Tongue (tissue), 1 donor: ENCODE measurements at regions not wholly inside any gene's neighbourhood (a gene's known extent, or its start where the extent isn't known, plus 50 kb on each side); places are given as distances from the start of the nearest gene placed in this dataset.
A peak's percentile ranks its signal among the peaks of the same experiment; 100 is the strongest.

ENCODE experiments used
- DNase-seq: peaks from one replicate; pipeline ENCODE4 v3.0.0-alpha.2; 2015

DNA sequence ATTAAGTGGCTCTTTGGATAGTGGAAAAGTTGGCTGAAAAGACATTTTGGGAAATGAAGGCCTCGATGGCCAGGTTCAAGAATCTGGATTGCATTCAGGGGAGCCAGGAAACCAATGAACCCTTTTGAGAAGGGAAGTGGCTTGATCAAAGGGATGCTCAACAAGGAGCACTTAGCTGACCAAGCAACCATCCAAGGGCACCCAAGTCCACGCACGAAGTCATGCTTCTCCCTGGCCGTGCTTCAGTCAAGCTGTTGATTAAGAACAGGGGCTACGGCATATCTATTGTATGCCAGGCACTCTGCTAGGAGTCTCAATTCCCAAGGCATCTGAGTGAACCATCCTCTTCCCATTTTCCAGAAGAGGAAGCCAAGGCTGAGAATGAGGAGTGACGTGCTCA, 185.8 kb upstream of the GLI2 start:
- DNase-seq = no peak

DNA sequence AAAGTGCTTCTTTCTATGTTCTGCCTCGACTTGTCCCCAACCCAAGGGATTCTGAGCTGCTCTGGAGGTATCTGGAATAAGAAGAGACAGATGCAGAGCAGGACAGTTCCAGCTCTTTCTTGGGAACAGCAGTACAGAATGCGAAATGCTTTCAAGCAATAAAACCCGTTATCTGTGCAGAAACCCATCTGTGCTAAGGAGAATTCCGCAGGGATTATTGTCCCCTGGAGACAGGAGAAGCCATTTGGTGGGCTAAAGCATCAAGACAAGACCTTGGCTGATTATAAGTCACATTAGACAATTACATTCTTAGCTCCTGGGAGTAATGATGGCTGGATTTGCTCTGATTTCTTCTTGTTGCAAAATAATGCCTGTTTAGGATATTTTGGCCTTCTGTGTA, 185.4 kb upstream of the GLI2 start:
- no peak for DNase-seq

DNA sequence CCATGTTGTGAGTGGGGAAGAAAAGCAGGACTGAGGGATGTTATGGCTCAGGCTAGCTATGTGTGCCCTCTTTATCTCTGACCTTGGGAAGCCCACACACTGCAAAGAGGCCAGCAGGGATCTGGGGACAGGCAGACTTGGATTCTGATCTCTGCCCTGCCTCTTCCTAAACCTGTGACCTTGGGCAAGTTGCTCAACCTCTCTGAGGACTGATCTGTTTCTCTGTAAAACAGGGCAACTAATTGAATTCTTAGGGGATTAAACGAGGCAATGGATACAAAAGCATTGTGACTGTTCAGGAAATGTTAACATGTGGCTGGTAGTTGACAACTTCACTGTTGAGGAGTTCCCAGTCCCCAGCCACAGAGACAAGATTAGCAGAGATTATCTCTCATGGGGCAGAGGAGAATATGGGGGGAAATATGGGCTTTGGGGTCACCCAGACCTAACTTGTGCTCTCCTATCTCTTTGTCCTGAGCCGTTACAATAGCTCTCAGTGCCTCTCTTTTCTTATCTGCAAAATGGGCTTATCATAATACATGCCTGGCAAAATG, 184.7 kb upstream of the GLI2 start:
- DNase-seq = no peak

DNA sequence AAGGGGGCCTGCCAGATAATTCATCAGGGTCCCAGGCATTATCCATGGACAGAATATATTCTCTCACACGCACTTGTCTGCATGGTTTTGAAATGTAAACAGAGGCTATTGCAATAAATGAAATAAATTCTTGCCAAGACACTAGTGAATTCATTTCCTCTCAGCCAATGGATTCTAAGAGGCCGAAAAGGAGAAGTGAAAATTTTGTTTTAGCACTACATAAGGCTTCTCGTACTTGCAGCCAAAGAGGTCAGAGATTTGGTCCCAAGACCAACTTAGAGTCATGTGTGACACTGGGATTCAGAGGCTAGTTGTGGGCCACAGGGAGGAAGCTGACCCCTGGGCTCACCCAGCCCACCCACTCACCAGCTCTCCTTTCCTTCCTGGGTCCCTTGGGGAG, 184.1 kb upstream of the GLI2 start:
- no peak for DNase-seq

DNA sequence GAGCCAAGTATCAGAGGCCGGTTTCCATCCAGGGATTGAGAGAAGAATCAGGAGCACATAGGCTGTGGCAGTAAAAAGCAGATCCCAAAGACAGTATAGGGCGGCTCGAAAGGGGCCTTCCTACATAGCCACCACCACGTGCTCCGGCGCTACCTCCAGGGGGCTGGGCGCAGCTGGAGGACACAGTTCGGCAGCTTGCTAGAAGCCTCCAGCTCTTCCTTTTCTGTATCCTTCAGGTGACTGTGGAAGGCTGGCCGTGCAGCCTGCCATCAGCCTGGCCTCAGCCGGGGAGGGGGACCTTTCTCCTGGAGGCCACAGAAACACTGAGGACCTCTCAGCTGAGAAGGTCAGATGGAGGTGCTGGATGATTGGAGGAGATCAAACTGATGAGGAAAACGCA, 183.6 kb upstream of the GLI2 start:
- no peak for DNase-seq

DNA sequence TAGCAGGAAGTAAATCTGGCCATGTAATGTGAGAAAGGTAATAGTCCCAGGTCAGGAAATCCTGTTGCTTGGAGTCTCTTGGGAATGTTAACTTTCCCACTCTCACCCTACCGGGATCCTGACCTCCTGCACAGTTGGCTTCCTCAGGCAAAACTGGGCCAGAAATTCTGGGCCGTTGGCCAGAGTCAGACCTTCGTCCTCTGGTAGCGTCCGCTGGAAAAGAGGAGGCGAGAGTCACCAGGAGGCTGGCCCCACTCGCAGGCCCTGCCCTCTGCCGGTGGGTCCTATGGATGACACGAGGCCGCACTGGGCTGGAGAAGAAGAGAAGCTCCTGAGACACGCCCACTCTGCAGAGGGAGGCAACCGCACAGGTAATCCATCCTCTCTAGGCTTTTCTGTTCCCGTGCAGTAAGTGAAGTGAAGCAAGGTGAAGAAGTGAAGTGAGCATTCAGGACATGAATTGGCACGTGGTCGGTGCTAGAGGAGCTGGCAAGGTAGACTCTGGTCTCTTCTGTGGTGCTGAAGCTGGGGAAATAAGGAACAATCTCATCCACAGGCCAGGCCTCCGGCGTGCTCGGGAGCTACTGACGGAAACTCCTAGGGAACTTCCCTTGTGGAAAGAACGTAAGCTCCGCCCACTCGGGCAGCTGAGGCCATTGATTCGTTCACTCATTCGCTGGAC, 182.7 kb upstream of the GLI2 start:
- DNase-seq = peak; percentile 57

DNA sequence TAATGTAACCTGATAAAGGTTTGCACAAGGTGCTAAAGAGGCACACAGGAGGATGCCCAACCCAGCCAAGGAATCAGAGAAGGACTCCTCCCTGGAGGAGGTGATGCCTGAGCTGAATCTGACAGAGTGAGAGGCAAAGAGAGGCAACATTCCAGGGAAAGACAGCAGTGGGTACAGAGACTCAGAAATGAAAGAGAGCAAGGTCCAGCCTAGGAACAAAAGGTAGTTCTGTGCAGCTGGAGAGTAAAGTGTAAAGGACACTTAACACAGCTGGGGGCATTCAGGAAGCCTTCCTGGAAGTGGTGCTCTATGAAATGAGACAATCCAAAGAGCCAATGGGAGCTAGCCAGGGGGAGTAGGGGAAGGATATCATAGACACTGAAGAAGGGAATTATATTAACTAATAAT, 181.0 kb upstream of the GLI2 start:
- no peak for DNase-seq

DNA sequence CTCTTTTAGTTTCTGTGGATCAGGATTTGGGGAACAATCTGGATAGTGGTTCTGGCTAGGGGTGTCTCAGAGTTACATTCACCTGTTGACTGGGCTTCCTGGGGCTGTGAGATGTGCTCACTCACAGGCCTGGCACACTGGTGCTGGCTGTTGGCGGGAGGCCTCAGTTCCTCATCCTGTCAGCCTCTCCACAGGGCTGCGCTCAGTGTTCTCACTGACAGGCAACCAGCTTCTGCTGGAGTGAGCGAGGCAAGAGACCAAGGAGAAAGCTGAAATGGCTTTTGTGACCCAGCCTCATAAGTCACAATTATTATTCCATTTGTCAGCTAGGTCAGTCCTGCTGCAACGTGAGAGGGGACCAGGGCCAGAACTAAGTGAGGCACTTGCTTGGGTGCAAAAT, 180.6 kb upstream of the GLI2 start:
- no peak for DNase-seq

DNA sequence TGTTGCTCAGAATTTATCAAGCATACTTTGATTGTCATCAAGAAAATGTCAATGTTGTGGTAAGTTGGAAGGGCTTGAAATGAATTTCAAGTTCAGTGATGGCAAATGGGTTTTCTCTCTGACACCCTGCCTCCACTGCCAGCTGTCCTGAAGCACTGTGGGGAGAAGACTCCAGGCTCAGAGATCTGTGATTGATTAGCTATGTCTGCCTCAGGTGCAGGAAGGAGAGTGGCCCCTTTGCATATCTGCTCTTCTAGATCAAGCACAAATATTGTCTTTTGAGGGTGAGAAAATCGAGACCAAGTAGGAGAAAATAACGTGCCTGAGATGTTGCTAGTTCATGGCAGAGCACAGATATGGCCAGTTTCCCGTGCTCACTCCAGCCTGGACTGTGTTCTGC, 178.8 kb upstream of the GLI2 start:
- no peak for DNase-seq

DNA sequence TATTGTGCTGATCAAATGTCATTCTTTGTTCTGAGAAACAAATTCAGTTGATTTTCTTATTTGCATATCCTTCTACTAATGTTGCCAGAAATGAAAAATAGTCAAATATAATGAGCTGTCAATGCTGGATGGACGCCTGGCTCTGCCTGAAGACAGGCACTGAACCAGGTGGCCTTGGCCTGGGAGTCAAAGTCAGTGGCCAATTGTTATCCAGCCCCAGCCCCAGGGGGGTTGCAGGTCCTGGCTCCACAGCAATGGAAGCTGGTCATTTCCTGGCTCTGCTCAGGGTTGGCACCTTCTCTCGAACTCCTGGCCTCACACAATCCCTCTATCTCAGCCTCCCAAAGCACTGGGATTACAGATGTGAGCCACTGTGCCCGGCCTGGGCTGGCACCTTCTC, 176.8 kb upstream of the GLI2 start:
- no peak for DNase-seq

DNA sequence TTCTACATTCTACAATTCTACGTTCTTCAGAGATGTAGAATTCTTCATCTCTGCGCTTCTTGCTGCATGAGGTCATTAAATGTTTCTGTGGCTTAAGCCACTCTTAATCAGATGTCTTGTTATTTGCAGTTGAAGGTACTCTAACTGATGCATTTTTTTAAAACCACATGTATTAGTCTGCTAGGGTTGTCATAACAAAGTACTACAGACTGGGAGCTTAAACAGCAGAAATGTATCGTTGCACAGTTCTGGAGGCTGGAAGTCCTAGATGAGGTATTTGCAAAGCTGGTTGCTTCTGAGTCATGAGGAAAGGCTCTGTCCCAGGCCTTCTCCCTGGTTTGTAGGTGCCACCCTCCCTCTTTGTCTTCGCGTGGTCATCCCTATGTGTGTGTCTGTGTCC, 176.3 kb upstream of the GLI2 start:
- no peak for DNase-seq

DNA sequence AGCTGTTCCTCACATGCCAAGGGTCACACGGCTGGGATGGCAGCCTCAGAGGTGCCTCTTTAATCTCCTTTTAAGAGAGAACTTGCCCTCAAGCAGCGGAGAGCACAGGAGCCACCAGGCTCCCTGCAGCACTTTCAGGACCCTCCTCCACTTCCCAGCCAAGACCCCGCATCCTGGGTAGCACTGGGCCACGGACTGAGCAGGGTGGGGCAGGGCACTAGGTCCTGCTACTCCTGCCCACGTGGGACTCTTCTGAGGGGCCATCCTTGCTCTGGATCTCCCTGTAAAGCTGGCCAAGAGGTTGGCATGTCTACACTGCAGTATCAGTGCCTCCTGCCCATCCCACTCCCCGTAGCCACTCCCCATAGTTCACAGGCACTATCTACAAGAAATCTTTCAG, 175.3 kb upstream of the GLI2 start:
- DNase-seq = no peak

DNA sequence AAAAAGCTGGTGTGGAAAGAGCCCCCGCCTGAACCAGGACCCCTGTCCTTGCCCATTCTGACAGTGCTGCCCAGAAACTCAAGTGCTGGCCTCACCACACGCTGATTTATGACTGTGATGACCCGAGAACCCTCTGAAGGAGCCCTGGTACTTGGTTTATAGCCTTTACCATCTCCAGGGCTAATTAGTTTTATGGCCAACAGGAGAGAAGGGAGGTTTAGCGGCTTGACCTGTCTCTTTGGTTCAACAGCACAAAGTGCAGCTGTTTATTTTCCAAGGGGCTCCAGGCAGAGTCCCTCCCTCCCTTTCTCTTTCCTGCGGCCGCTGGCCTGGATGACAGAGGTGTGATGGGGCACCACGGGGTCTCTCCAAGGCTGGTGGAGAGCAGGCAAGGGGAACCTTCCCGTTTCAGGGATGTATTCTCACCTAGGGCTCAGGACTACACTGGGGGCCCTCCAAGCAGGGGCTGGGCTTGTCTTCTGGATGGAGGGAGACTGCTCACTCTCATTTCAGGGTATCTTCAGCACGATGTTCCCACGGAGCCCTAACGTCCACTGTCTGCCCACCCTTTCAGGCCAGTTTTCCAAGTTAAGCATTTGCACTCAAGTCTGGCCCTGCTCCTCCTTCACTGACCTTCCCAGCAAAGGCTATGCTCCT, 174.2 kb upstream of the GLI2 start:
- DNase-seq = no peak

DNA sequence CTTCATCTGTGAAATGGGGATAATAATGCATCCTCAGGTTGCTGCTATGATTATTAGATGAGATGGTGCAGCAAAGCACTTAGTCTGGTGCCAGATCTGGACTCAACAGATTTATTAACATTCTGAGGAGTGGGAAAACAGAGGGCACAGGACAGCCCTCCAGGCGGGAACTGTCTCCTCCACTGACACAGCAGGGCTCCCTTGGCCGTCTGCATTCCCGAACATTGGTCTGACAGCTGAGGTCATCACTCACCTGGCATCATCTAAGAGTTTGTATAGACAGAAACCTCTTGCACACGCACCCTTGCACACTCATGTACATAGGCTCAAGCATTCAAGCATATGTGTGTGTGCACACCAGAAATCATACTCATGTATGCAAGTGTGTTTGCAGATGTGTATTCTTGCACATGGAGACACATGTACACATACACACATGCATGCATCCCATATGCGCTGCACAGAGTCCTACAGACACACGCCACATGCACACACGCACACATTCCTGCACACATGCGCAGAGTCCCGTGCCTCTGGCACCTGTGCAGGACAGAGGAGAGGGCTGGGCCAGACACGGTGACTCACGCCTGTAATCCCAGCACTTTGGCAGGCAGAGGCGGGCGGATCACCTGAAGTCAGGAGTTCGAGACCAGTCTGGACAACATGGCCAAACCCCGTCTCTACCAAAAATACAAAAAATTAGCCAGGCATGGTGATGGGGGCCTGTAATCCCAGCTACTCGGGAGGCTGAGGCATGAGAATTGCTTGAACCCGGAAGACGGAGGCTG, 173.3 kb upstream of the GLI2 start:
- DNase-seq = no peak

DNA sequence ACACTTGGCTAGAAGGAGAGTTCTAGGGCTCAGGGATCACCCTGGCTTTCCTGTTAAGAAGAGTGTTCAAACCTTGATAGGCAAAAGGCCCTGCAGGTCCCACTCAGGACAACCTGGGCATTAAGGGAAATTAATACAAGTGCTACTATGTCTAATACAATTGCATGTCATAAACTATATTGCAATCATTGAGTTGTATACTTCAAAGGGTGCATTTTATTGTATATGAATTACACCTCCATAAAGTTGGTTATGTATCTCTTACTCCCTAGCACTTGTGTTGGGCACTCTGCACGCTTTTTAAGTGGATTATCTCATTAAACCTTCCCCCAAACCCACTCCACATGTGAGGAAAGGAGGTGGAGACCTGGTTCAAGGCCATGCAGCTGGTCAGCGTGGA, 172.1 kb upstream of the GLI2 start:
- DNase-seq = no peak

DNA sequence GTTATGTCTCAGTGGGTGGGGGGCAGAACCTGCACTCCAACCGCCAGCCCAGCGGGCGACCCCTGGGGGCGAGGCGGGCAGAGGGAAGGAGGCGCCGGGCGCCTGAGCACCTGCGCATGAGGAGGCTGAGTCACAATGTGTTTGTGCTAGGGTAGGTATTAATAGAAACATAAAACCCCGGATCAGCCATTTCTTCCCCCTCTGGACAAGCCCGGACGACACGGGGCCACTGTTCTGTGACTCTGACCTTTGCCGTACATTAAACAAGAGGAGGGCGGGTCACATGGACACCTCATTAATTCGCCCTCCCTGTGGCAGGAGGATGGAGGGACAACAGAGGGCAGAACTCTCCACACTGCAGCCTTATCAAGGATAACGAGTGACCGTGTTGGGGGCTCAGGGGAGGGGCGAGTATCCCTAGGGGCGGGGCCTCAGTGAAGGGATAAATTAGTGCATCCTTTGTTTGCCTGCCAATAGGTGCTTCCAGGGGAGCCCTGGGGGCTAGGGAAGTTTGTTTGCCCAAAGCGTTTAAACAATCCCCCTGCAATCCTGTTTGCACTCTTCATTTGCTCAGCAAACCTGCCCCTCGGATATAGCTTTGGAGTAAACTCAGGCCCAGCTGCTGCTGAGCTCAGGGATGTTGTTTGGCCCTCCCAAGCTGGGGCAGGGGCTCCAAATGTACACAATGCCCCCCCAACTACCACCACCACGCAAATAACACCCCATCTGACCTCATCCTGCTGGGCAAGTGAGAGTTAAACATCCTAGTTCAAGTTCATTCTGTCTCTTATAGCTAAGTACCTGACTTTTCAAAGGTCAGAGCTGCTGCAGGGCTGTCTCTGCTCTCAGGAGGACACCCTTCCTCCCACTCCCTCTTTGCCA, 171.2 kb upstream of the GLI2 start:
- no peak for DNase-seq

DNA sequence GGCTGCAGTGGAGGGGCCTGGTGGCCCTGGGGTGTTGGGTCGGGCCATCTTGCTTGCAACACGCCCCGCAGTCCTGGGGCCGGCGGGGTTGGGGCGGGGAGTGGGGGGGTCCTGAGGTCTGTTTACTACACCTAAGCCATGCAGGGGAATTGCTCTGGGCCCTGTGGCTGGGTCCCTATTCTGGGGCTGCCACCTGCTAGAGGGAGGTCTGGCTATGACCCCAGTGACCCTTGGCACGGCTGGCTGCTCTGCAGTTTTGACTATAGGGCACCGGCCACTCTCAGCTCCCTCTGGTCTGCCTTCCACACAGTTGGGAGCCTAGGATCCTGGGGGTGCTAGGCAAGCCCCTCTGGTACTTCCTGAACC, 170.6 kb upstream of the GLI2 start:
- no peak for DNase-seq

DNA sequence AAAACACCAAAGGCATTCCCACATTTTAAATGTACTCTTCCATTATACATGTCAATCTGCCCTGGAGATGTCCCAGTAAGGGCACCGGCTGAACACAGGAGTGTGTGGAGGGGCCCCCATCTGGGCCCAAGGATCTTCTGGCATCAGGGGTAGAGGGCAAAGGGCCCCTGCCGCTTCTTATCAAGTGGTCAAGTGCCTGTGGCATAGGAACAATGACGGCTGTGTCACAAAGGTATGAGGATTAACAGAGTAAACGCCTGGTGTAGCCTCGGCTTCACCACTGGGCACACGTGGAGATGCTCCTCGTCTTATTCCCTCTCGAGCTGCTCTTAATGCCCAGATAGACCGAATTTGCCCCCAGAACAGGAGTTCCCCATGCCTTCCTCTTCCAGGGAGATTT, 169.7 kb upstream of the GLI2 start:
- DNase-seq = no peak

DNA sequence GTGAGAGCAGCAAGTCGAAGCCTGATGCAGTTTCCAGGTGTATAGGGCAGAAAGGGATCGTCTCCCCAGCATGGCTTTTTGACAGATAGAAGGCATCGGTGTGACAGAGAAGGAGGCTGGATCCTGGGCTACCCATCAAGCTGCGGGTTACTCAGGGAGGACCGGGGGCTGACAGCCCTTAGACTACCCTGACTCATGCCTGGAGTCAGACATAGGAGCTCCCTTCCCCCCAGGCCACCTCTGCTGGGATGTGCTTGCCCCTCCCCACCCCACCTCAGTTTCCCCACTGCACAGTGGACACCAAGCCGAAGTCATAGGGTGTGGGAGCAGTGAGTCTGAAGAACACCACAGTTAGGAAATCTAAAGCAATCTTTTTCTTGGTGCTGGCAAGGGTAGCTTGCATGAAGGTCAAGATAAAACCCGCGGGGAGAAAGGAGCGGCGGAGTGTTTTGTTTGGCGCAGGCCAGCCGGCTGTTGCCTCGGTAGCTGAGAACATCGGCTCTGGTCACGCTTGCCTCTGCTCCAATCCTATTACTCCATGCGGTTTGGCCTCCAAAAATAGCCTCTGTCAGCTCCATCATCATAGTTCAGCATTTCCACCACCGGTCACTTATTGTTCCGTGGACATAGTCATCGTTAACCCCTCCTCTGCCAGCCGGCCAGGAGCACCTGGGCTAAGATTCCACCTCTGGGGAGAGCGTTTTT, 169.2 kb upstream of the GLI2 start:
- peak; percentile 73 for DNase-seq

DNA sequence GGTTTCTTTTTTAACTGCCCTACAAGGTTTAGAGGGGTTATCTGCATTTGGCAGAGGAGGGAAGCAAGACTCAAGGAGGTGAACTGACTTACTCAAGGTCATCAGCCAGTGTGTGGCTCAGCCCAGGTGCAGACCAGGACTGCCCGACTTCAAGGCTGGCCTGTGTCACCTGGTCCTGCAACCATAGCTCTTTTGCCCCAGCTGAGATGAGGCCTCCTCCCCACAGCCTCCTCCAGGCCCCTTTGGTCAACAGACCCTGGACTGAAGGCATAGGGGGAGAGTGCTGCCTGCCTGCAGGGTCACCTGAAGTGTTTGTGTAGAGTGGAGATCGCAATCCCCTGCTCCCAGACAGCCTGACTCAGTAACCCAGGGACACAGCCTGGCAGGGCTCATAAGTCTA, 168.5 kb upstream of the GLI2 start:
- DNase-seq = no peak

DNA sequence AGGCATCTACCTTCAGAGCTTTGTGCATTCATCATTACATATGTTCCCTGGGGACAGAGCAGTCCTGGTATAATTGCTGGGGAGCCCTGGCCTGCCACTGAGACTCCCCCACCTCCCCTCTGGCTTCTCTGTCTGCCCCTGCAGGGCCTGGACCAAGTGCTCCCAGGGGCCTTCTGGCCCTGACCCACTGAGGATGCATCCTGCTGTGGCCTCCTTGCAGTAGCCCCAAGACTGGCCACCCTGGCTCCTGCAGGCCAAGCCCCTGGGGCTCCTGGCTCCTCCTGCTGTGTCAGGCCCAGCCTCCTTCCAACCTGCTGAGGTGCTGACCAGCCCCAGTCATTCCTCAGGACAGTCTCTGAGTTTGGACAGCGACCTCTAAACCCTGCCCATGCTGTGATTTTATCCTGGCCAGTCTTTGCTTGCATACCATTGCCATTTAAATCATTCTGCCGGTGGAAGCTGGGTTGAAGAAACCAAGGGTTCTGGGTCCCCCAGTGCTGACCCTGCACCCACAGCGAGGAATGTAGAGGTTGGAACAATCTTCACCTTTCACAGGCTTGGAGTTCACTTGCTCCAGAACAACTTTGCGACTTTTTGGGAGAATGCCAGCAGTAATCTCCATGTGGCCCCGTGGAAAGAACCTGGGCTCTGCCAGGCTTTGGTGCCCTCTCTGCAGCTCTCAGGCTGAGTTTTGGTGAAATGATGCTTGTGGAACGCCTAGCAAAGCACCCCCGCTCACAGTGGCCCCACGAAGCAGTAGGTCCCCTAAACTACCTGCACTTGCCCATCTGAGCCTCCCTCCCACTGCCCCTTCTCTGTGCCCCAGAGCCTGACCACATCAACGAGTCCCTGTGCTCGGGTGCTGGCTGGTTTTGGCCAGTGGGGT, 167.3 kb upstream of the GLI2 start:
- no peak for DNase-seq
